ENCODE measurements at regions not wholly inside any gene's neighbourhood (a gene's known extent, or its start where the extent isn't known, plus 50 kb on each side); places are given as distances from the start of the nearest gene placed in this dataset.

DNA sequence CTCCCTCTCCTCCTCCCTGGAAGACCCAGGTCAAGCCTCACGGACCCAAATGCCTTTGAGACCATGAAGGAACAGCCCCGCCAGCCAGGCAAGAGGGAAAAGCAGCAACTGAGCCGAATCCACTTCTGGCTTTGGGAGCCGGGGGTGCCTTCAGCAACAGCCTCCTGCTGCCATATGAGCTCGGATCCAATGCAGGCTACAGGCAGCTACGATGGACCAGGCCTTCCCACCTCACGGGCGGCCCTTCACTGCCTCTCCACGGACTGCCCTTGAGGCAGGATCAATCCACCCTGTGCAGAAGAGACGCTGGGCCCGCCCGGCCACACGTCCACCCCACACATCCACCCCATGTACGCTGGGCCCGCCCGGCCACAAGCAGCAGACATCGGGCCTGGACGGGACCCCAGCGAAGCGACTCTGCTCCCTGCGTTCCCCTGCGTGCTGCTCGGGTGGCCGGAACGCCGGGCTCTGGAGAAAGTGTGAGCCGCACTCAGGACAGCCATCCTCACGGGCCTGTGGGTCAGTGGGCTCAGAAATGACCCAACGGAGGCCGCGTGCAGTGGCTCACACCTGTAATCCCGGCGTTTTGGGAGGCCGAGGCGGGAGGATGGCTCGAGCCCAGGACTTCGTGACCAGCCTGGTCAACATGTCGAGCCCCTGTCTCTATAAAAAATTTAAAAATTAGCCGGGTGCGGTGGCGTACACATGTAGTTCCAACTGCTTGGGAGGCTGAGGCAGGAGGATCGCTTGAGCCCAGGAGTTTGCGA, 82.0 kb downstream of the FOXL3 start:
- Histone ChIP-seq H3K27me3 (no peaks in the 10 kb centered on the region), H3K9me3 (ENCODE audit: low read depth) (no peaks in the 10 kb centered on the region), H3K27ac (peak overlapping the region; percentile 95), H3K4me3 (no peak overlapping the region), H3K79me2 (no peaks in the 10 kb centered on the region), H3K9me2 (replicated peaks; ENCODE audit: insufficient read depth) (no peaks in the 10 kb centered on the region), H3K36me3 (replicated peaks; ENCODE audit: insufficient read depth, low read depth) (no peaks in the 10 kb centered on the region), H2AFZ (no peak overlapping the region), H3K4me2 (no peak overlapping the region), H4K20me1 (ENCODE audit: insufficient read depth, poor library complexity, severe bottlenecking) (no peaks in the 10 kb centered on the region), H3K4me1 (ENCODE audit: insufficient read depth) (peaks cover 56% of the 10 kb centered on the region)
- 96% methylated on average over 40 of the region's 43 CpGs for WGBS (ENCODE audit: low lambda C conversion rate, missing lambda C conversion rate)
- no peak for TF ChIP-seq EZH2phosphoT487 (IDR thresholded peaks at IDR 0.05; ENCODE audit: low read depth, severe bottlenecking, unreplicated experiment)
- TF ChIP-seq CTCF (IDR thresholded peaks at IDR 0.05; ENCODE audit: poor library complexity) = no peak
- no peak for TF ChIP-seq EZH2 (IDR thresholded peaks at IDR 0.05; ENCODE audit: borderline replicate concordance)
- no peak for DNase-seq (ENCODE audit: low spot score)

GRCh38 chr7:372546-372931, 82.6 kb downstream of the FOXL3 start:
- peaks cover 54% of the 10 kb centered on the region for H3K4me1 ChIP-seq (ENCODE audit: insufficient read depth)
- TF ChIP-seq EZH2 (IDR thresholded peaks at IDR 0.05; ENCODE audit: borderline replicate concordance) = no peak
- TF ChIP-seq CTCF (IDR thresholded peaks at IDR 0.05; ENCODE audit: poor library complexity) = no peak
- no peak for TF ChIP-seq EZH2phosphoT487 (IDR thresholded peaks at IDR 0.05; ENCODE audit: low read depth, severe bottlenecking, unreplicated experiment)
- H3K79me2 ChIP-seq = no peaks in the 10 kb centered on the region
- H3K36me3 ChIP-seq (replicated peaks; ENCODE audit: insufficient read depth, low read depth) = no peaks in the 10 kb centered on the region
- H3K27ac ChIP-seq = peak overlapping the region; percentile 95
- no peak for DNase-seq (ENCODE audit: low spot score)
- no peak overlapping the region for H3K4me3 ChIP-seq
- no peaks in the 10 kb centered on the region for H3K27me3 ChIP-seq
- peak overlapping the region; percentile 22 for H2AFZ ChIP-seq
- no peaks in the 10 kb centered on the region for H3K9me2 ChIP-seq (replicated peaks; ENCODE audit: insufficient read depth)
- WGBS (ENCODE audit: low lambda C conversion rate, missing lambda C conversion rate) = 51% methylated on average over 14 of the region's 15 CpGs
- H4K20me1 ChIP-seq (ENCODE audit: insufficient read depth, poor library complexity, severe bottlenecking) = no peaks in the 10 kb centered on the region
- peak overlapping the region; percentile 54 for H3K4me2 ChIP-seq
- H3K9me3 ChIP-seq (ENCODE audit: low read depth) = no peaks in the 10 kb centered on the region

DNA sequence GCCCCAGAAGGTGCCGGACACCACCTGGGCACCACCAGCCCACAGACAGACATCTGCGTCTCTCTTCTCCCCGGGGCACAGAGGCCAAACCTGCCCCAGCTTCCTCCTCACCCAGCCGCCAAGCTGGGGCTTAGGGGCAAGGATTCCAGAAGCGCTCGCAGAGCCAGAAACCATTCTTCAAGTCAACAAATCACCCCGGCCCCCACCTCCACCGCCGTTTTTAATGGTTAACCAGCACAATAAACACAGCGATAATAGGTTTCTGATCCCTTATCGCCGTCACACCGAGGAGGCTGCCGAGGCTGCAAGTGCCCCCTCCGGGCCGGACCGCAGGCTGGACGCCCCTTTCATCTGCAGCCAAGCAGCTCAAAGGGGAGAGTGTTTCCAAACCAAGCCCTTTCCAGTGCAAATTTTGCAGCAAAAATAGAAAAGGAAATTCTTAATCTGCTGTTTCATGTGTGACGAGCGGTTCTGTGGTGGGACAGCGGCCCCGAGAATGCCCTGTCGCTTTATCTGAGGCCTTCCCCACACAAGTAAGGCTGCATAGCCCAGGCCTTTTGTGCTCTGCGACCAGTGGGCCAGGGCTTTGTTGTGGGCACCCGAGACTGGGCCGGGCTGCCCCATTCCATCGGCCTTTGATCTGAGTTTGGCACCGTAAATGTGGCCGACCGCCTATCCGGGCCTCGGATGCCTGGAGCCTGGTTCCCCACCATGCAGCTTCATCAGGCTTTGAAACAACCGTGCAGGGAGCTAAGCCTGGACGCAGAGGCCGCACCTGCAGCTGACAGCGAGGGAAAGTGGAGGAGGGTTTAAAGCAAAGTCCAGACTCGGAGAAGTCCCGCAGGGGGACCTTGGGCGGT, 83.2 kb downstream of the FOXL3 start:
- peaks cover 54% of the 10 kb centered on the region for H3K4me1 ChIP-seq (ENCODE audit: insufficient read depth)

More for the DNA sequence above, 83.2 kb downstream of the FOXL3 start:
- Histone ChIP-seq H3K4me3 (no peak overlapping the region), H3K36me3 (replicated peaks; ENCODE audit: insufficient read depth, low read depth) (no peaks in the 10 kb centered on the region), H3K4me2 (peak overlapping the region; percentile 54), H4K20me1 (ENCODE audit: insufficient read depth, poor library complexity, severe bottlenecking) (no peaks in the 10 kb centered on the region), H3K9me3 (ENCODE audit: low read depth) (no peaks in the 10 kb centered on the region), H3K79me2 (no peaks in the 10 kb centered on the region), H3K27ac (peak overlapping the region; percentile 95), H2AFZ (peak overlapping the region; percentile 22), H3K9me2 (replicated peaks; ENCODE audit: insufficient read depth) (no peaks in the 10 kb centered on the region), H3K27me3 (no peaks in the 10 kb centered on the region)
- peak; percentile 80 for DNase-seq (ENCODE audit: low spot score)
- TF ChIP-seq EZH2 (IDR thresholded peaks at IDR 0.05; ENCODE audit: borderline replicate concordance) (no peak), CTCF (IDR thresholded peaks at IDR 0.05; ENCODE audit: poor library complexity) (no peak), EZH2phosphoT487 (IDR thresholded peaks at IDR 0.05; ENCODE audit: low read depth, severe bottlenecking, unreplicated experiment) (no peak)
- 25% methylated on average over 39 of the region's 39 CpGs for WGBS (ENCODE audit: low lambda C conversion rate, missing lambda C conversion rate)

All from hepatocyte (in vitro differentiated cells).